ENCODE measurements at regions not wholly inside any gene's neighbourhood (a gene's known extent, or its start where the extent isn't known, plus 50 kb on each side); places are given as distances from the start of the nearest gene placed in this dataset.
"Not testable (repeated sequence)": the region's sequence is repeated elsewhere in the genome, so short reads cannot be mapped to it uniquely, and the experiment has no call there.

- no peak for DNase-seq (ENCODE audit: low read depth)
Observed at GRCh38 chr17:71635187-71635586, 485.6 kb upstream of the SOX9 start.

GRCh38 chr17:71636644-71637043 lies 484.2 kb upstream of the SOX9 start:
- no peak for DNase-seq (ENCODE audit: low read depth)

DNA sequence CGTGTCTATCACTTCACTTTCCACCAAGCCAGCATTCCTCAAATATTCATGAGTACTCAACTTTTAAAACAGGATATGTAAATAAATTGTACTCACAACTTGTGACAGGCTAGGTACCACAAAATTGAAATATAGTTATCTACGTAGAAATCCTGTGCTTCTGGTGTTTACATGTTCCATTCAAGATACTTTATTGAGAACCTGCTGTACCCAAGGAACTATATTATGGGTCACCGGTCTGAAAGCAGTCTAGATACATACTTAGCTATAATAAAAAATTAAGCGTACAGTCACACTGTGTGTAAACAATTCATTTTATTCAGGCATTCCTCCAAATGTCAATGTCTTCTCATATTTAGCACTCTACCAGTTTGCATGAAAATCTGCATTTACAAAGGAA lies 482.2 kb upstream of the SOX9 start:
- DNase-seq (ENCODE audit: low read depth) = no peak

- no peak for DNase-seq (ENCODE audit: low read depth)
Observed at GRCh38 chr17:71639865-71640264, 481.0 kb upstream of the SOX9 start.

GRCh38 chr17:71646890-71647289 lies 473.9 kb upstream of the SOX9 start:
- not testable (repeated sequence) for DNase-seq (ENCODE audit: low read depth)

DNA sequence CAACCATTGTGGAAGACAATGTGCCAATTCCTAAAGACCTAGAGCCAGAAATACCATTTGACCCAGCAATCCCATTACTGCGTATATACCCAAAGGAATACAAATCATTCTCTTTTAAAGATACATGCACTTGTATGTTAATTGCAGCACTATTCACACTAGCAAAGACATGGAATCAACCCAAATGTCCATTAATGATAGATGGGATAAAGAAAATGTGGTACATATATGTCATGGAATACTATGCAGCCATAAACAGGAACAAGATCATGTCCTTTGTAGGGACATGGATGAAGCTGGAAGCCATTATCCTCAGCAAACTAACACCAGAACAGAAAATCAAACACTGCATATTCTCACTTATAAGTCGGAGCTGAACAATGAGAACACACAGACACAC lies 472.5 kb upstream of the SOX9 start:
- not testable (repeated sequence) for DNase-seq (ENCODE audit: low read depth)

DNA sequence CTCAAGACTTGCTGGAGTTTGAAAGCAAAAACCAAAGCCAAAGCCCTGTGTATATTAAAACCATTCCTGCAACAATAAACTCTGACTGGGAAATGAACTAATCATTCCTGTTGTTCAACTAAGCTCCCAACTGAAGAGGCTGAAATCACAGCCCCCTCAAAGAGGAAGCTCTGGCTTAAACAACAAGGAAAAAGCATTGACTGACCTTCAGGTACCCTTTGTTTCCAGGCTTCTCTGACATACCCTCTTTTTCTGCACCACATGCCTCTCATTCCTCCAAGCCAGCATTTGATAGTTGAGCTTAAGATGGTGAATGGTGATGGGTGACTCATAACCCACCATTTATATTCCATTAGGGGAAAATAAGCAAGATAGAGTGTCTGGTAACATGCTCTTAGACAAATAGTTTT lies 470.9 kb upstream of the SOX9 start:
- peak; percentile 54 for DNase-seq (ENCODE audit: low read depth)

GRCh38 chr17:71655542-71655941 lies 465.3 kb upstream of the SOX9 start:
- DNase-seq (ENCODE audit: low read depth) = no peak

DNA sequence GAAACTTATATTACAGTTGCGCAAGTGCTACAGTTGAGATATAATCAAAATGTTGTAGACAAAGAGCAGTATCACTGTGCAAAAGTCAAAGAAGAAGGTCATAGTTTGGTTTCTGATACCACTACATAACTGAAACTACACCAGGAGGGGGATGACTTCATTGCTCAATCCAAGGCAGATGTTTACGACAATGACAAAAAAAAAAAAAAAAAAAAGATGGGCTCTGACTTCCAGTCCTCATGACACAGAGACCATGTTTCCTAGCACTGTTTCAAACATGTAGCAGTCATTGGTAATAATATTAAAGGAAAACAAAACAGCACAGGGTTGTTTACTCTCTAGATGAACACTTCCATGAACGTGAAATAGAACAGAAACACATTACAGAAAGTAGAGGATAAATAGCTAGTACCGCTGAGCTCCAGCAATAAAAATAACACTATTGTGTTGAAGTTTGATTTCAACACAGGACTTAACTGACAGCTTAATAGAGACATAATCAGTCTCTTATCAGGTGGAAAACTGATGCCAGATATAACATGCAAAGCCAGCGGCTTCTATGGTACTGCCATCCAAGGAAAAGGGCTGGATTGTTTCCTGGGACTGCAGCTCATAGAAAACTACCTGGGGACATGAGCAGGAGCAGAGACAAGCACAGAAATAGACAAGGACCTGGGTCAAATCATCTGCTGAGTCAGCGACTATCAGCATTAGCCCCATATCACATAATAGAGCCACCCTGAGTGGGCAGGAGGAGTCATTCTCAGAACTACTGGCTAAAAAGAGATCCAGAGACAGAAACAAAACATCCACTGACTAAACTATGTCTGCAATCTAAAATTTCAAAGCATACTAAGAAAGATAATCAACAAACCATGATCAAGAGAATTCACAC lies 463.6 kb upstream of the SOX9 start:
- no peak for DNase-seq (ENCODE audit: low read depth)

GRCh38 chr17:71658996-71659395 lies 461.8 kb upstream of the SOX9 start:
- no peak for DNase-seq (ENCODE audit: low read depth)

DNA sequence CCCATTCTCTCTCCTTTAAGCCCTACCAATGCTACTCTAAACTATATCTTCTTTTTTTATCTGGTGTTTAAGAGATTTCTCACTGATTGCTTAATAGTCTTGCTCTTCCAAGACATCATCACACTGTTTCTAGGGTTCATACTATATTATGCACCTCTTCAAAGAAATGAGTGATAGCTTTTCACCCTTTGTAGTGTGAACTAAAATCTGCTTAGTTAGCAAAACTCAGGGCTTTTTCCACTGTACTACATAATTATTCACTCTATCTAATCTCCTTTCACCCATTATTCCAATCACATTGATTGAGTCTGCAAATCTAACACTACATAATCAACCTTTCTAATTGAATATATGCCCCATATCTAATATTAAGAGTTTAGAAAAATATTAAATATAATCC lies 456.0 kb upstream of the SOX9 start:
- no peak for DNase-seq (ENCODE audit: low read depth)

- DNase-seq (ENCODE audit: low read depth) = no peak
Observed at GRCh38 chr17:71666047-71666446, 454.8 kb upstream of the SOX9 start.

GRCh38 chr17:71667661-71668060 lies 453.2 kb upstream of the SOX9 start:
- DNase-seq (ENCODE audit: low read depth) = peak; percentile 2

DNA sequence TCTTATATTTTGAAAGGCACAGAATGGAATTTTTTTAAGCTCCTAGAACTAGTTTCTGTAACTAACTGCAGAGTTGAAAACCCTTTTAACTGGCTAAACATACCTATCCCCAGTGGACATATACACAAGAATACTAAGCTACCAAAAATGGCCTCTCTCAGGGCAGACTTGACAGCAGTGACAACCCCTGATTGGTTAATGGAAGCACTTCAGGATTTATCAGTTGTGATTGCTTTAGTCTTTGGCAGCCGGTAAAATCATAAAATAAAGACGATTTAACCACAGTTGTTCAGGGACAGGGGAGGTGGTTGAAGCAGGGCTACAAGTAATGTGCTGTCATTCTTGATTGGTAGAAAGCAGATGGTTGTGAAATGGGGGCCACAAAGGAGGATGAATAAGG lies 452.0 kb upstream of the SOX9 start:
- DNase-seq (ENCODE audit: low read depth) = no peak

DNA sequence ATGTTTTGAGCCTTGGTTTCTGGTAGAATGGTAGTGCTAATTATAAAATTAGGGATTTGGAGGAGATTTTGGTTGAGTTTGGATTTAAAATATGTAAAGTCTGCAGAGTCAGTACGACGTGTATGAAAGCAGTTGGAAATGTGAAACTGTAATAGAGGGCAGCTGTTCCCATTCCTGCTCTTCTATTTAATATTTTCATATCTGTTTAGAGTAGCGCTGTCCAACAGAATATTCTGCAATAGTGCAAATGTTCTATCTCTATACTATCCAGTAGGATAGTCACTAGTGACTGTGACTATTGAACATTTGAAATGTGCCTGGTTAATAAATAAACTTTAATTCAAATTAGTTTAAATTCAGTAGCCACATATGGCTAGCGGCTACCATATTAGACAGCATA lies 443.4 kb upstream of the SOX9 start:
- no peak for DNase-seq (ENCODE audit: low read depth)

DNA sequence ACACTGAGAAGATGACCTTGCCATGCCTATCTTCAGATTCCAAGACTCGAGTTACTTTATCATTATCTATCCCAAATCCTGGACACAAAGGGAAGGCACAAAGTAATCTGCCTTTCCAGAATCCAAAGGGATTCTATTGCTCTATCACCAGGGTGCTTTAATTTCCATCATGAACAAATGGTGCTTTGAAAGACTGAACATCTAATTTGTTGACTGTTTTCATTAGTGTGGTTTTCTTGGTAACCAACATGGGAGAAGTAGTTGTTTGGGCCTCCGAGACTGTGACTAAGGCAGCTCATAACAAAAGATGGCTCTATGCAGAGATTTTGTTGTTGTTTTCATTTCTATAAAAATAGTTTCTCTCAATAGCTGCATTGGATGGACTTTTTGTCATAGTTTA lies 441.0 kb upstream of the SOX9 start:
- DNase-seq (ENCODE audit: low read depth) = no peak

DNA sequence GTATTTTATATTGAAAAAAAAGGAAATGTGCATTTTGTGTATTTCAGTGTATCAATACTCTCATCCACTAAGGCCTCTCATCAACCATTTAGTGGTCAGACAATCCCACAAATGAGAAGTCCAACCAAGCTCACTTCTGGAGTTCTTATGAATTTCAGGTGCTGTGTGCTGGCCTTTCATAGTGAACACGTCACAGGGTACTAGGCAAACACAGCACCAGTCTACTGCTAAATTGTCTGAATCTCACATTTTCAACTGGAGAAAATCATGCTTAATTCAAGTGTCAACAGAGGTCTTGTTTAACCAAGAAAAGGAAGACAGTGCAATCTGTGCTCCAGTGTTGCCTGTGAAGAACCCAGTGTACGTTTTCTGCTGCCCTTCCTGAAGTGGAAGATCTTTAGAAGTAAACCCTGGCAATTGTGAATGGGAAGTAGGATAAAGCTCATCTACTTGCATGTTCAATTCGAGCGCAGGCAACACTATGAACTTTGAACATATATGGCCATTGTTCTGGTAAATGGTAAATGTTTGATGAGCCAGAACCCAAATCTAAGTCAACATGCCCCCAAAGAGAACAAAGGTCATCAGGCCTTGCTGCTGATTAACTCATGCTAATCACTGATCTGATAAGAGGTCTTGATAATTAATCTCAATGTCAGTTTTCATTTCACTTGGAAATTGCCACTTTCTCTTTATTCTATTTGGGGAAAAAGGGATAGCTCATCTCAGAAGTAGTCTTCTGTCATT lies 439.2 kb upstream of the SOX9 start:
- DNase-seq (ENCODE audit: low read depth) = no peak

DNA sequence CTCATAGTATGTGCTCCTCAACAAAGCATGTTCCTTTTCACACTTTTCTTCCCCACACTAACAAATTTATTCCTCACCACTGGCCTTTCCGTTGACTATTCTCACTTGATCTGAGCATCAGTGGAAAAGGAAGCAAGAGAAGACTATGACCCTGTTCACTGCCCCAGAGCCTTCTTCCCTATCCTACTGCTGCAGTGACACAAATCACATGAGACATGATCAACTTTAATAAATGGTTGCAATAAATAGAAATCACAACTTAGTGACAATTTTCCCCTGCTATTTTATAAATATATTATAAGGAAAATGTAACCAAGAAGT lies 438.7 kb upstream of the SOX9 start:
- no peak for DNase-seq (ENCODE audit: low read depth)

DNA sequence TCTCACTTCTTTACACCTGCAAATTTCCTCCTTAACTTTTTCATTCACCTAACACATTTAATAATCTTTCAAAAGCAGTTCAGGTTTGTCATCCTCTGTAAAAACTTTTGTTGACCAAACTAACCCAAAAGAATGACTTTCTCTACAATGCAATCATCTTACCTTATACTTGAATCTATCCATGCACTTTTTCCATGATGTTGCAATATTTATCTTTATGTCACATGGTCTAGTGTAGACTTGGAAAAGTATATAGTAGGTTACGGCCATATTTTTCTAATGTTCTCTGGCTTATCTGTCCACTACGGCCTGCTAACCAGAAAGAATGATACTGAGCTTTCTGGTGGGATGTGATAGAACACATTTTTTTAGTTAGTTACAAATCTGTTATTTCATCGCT lies 431.0 kb upstream of the SOX9 start:
- DNase-seq (ENCODE audit: low read depth) = no peak

GRCh38 chr17:71699907-71700306 lies 420.9 kb upstream of the SOX9 start:
- no peak for DNase-seq (ENCODE audit: low read depth)

GRCh38 chr17:71703701-71704100 lies 417.1 kb upstream of the SOX9 start:
- DNase-seq (ENCODE audit: low read depth) = no peak

- DNase-seq (ENCODE audit: low read depth) = peak; percentile 58
Observed at GRCh38 chr17:71709271-71709890, 411.4 kb upstream of the SOX9 start.

DNA sequence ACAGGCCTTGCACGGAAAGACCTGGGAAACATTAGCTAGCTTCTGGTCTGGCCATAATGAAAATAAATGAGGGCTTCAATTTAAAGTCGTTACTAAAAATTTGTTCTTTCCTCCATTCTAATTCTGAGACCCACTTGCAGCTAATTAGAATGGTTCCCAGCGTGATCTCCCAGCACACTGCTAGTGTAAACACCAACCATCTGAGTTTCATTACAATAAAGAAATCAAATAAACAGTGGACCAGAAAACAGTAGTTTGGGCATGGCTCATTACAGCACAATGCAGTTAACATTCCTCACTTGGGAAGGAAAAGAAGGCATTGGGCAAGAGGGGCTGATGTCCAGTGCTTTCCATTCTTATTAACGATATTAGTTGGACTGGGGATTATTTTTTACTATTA lies 410.9 kb upstream of the SOX9 start:
- peak; percentile 70 for DNase-seq (ENCODE audit: low read depth)

All from EH (cell line).